ENCODE measurements at regions not wholly inside any gene's neighbourhood (a gene's known extent, or its start where the extent isn't known, plus 50 kb on each side); places are given as distances from the start of the nearest gene placed in this dataset.
A peak's percentile ranks its signal among the peaks of the same experiment; 100 is the strongest.

DNA sequence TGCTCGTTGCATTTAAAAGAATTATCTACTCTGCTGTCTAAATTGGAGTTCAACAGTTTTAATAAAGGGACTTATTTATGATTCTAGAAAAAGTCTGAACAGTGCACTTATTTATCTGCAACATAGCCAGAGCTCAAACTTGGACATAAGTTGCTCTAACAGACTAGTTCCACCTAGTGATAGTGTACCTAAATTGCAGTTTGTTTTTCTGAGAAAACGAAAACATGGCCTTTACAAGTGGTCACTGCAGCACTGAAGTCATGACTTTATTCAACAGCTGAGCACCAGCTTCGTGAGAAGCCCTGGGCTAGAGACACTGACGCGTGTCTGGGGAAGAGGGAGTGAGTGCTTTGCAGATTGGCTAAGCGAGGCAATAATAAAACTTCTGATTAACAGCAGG, 77.3 kb upstream of the IGSF1 start:
- H3K4me1 ChIP-seq (ENCODE audit: insufficient read depth, low read length, poor library complexity, severe bottlenecking), result no peaks in the 10 kb centered on the region
- H3K9ac ChIP-seq (ENCODE audit: low read depth, low read length, poor library complexity, severe bottlenecking), result no peak overlapping the region
- H3K9me2 ChIP-seq (replicated peaks; ENCODE audit: low read depth, low read length), result no peaks in the 10 kb centered on the region
- H3K9me3 ChIP-seq (ENCODE audit: insufficient read depth, low read depth, low read length), result no peaks in the 10 kb centered on the region
- H3K4me2 ChIP-seq (ENCODE audit: low read depth, low read length, poor library complexity, severe bottlenecking), result no peak overlapping the region
- no peaks in the 10 kb centered on the region for H3K27me3 ChIP-seq (ENCODE audit: insufficient read depth, low read length, poor library complexity, severe bottlenecking)
- H3K79me2 ChIP-seq (ENCODE audit: insufficient read depth, low read length), result no peaks in the 10 kb centered on the region
- no peak for TF ChIP-seq EZH2phosphoT487 (IDR thresholded peaks at IDR 0.05; ENCODE audit: borderline replicate concordance)
- TF ChIP-seq, protein P1, sequence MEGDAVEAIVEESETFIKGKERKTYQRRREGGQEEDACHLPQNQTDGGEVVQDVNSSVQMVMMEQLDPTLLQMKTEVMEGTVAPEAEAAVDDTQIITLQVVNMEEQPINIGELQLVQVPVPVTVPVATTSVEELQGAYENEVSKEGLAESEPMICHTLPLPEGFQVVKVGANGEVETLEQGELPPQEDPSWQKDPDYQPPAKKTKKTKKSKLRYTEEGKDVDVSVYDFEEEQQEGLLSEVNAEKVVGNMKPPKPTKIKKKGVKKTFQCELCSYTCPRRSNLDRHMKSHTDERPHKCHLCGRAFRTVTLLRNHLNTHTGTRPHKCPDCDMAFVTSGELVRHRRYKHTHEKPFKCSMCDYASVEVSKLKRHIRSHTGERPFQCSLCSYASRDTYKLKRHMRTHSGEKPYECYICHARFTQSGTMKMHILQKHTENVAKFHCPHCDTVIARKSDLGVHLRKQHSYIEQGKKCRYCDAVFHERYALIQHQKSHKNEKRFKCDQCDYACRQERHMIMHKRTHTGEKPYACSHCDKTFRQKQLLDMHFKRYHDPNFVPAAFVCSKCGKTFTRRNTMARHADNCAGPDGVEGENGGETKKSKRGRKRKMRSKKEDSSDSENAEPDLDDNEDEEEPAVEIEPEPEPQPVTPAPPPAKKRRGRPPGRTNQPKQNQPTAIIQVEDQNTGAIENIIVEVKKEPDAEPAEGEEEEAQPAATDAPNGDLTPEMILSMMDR (conservative IDR thresholded peaks at IDR 0.05; ENCODE audit: low read length), result peak; percentile 29
- no peaks in the 10 kb centered on the region for H3F3A ChIP-seq (ENCODE audit: low read depth)
- no peak overlapping the region for H2AFZ ChIP-seq (ENCODE audit: low read length)
- H3K4me3 ChIP-seq (ENCODE audit: low read length, poor library complexity, severe bottlenecking), result no peak overlapping the region
- H4K20me1 ChIP-seq (ENCODE audit: insufficient read depth, low read length, poor library complexity, severe bottlenecking), result no peaks in the 10 kb centered on the region
- H3K36me3 ChIP-seq (ENCODE audit: insufficient read depth, low read length), result no peaks in the 10 kb centered on the region

DNA sequence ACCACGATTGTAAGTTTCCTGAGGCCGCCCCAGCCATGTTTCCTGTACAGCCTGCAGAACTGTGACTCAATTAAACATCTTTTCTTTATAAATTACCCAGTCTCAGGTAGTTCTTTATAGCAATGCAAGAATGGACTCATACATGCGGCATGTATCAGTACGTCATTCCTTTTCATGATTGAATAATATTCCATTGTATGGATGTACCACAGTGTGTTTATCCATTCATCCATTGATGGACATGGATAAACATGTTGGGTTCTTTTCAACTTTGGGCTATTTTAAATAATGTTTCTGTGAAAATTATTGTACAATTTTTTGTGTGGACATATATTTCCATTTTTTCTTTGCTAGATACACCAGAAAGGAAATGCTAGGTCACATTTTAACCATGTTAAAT, 99.2 kb upstream of the IGSF1 start:
- H3K36me3 ChIP-seq (ENCODE audit: insufficient read depth, low read length), result no peaks in the 10 kb centered on the region

DNA sequence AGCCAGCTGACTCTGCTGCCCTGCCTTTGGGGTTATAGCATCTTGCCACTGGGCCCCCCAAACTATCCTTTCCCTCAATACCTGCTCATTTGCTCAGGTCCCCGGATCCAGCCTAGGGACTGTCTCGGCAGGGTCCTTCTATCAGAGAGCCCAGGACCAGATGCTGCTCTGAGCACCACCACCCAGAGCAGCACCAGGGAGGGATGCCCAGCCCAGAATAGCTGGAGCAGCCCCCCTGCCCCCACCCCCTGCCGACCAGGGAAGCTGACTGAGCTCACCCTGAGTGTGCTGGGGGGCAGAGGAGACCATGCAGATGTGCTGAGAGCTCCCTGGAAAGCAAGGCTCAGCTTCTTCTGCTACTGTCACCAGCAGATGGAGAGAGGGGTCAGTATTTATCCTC, 103.6 kb upstream of the IGSF1 start:
- no peak overlapping the region for H3K4me2 ChIP-seq (ENCODE audit: low read depth, low read length, poor library complexity, severe bottlenecking)

More for the DNA sequence above, 99.2 kb upstream of the IGSF1 start:
- H3K9me3 ChIP-seq (ENCODE audit: insufficient read depth, low read depth, low read length), result no peaks in the 10 kb centered on the region
- H4K20me1 ChIP-seq (ENCODE audit: insufficient read depth, low read length, poor library complexity, severe bottlenecking), result no peaks in the 10 kb centered on the region
- H3K27me3 ChIP-seq (ENCODE audit: insufficient read depth, low read length, poor library complexity, severe bottlenecking), result no peaks in the 10 kb centered on the region
- TF ChIP-seq, protein P1 (conservative IDR thresholded peaks at IDR 0.05; ENCODE audit: low read length), result no peak
- no peak for TF ChIP-seq EZH2phosphoT487 (IDR thresholded peaks at IDR 0.05; ENCODE audit: borderline replicate concordance)
- no peaks in the 10 kb centered on the region for H3K79me2 ChIP-seq (ENCODE audit: insufficient read depth, low read length)
- no peaks in the 10 kb centered on the region for H3K4me1 ChIP-seq (ENCODE audit: insufficient read depth, low read length, poor library complexity, severe bottlenecking)
- no peaks in the 10 kb centered on the region for H3K9me2 ChIP-seq (replicated peaks; ENCODE audit: low read depth, low read length)
- H3K9ac ChIP-seq (ENCODE audit: low read depth, low read length, poor library complexity, severe bottlenecking), result no peak overlapping the region
- no peak overlapping the region for H3K4me2 ChIP-seq (ENCODE audit: low read depth, low read length, poor library complexity, severe bottlenecking)
- H2AFZ ChIP-seq (ENCODE audit: low read length), result no peak overlapping the region
- H3F3A ChIP-seq (ENCODE audit: low read depth), result no peaks in the 10 kb centered on the region
- no peak overlapping the region for H3K4me3 ChIP-seq (ENCODE audit: low read length, poor library complexity, severe bottlenecking)

More for the DNA sequence above, 103.6 kb upstream of the IGSF1 start:
- H3K36me3 ChIP-seq (ENCODE audit: insufficient read depth, low read length), result no peaks in the 10 kb centered on the region
- H3K79me2 ChIP-seq (ENCODE audit: insufficient read depth, low read length), result no peaks in the 10 kb centered on the region
- H3K9me2 ChIP-seq (replicated peaks; ENCODE audit: low read depth, low read length), result no peaks in the 10 kb centered on the region
- H2AFZ ChIP-seq (ENCODE audit: low read length), result no peak overlapping the region
- H4K20me1 ChIP-seq (ENCODE audit: insufficient read depth, low read length, poor library complexity, severe bottlenecking), result no peaks in the 10 kb centered on the region
- no peak for TF ChIP-seq EZH2phosphoT487 (IDR thresholded peaks at IDR 0.05; ENCODE audit: borderline replicate concordance)
- TF ChIP-seq, protein P1 (conservative IDR thresholded peaks at IDR 0.05; ENCODE audit: low read length), result no peak
- no peak overlapping the region for H3K9ac ChIP-seq (ENCODE audit: low read depth, low read length, poor library complexity, severe bottlenecking)
- no peaks in the 10 kb centered on the region for H3F3A ChIP-seq (ENCODE audit: low read depth)
- no peaks in the 10 kb centered on the region for H3K9me3 ChIP-seq (ENCODE audit: insufficient read depth, low read depth, low read length)
- no peak overlapping the region for H3K4me3 ChIP-seq (ENCODE audit: low read length, poor library complexity, severe bottlenecking)
- no peaks in the 10 kb centered on the region for H3K27me3 ChIP-seq (ENCODE audit: insufficient read depth, low read length, poor library complexity, severe bottlenecking)
- no peaks in the 10 kb centered on the region for H3K4me1 ChIP-seq (ENCODE audit: insufficient read depth, low read length, poor library complexity, severe bottlenecking)
